Right kidney (tissue), 1 donor: ENCODE measurements at regions not wholly inside any gene's neighbourhood (a gene's known extent, or its start where the extent isn't known, plus 50 kb on each side); places are given as distances from the start of the nearest gene placed in this dataset.
A peak's percentile ranks its signal among the peaks of the same experiment; 100 is the strongest.
"Not testable (repeated sequence)": the region's sequence is repeated elsewhere in the genome, so short reads cannot be mapped to it uniquely, and the experiment has no call there.

Experiments used
- DNase-seq: peaks from one replicate; pipeline ENCODE4 v3.0.0-alpha.2; 2016

DNA sequence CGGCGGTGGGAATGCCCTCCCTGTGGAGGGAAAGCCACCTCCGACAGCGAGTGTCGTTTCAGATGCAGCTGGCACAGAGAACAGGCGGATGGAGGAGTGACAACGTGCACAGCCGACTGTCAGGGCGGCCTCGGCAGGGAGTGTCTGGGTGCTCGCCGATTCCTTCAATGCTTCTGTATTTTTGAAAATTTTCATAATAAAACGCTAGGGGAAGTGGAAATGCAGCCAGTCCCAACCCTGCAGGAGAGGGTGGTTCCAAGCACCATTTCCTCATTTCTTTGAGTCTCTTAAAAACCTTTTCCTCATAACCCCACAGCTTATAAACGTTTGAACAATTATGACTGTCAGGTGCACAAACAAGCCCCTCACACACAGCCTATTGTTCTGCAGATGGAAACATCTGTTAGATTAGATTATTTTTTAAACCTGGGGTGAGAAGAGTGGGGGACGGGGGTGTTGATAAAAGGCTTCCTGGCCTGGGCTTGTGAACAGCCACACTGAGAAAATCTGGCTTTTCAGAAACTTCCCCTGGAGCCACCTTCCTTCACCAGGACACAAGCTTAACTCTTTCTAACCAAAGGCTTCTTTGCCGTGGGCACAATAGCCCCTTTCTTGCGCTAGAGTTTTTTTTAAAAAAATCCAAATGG, 228.9 kb downstream of the ANKRD60 start:
- DNase-seq: no peak

GRCh38 chr20:57998981-57999464, 229.4 kb downstream of the ANKRD60 start:
- no peak for DNase-seq

DNA sequence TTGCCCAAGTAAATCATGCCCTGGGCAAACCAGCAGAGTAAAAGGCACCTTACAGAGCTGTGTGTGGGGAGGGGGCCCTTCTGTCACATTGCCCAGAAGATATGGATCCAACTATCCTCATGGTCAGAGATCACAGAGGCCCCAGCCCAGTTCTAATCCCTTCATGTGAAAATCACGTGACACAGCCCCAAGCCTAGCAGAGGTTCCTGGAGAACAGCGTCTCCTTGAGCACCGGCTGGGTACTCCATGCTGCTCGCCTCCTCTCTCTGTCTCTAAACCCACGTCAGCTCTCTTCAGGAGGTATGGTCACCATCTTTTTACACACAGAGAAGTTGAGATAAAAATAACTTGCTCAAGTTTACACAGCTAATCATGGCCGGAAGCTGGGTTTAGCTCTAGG, 230.2 kb downstream of the ANKRD60 start:
- DNase-seq: no peak

- DNase-seq: no peak
Observed at GRCh38 chr20:57996936-57997890, 231.2 kb downstream of the ANKRD60 start.

- DNase-seq: no peak
Observed at GRCh38 chr20:57996465-57996864, 232.0 kb downstream of the ANKRD60 start.

DNA sequence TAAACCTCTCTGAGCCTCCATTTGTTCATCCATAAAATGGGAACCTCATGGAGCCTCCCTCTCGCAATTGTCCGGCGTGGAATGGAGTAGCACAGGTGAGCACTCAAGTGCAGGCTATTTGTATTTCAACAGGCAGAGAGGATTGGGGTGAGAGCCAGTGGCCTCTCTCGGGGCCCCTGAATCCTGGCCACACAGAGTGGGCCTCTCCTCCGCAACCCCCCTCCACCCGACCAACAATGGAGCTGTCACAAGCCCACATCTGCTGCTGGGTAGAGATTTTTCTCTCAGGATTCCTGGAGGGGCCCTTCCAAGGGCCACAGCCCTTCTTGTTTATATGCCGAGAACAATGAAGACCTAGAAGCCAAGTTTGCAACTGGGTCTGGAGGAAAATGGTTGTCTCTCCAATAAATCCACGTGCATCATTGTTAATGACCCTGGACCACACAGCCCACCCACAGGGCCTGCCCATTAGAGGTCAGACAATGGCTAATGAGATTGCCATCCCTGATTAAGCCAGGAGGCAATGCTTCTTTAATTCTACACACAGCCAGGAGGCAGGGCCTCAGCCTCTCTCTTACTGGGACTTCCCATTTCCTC, 233.0 kb downstream of the ANKRD60 start:
- no peak for DNase-seq

GRCh38 chr20:57993716-57994431, 234.6 kb downstream of the ANKRD60 start:
- DNase-seq: no peak

DNA sequence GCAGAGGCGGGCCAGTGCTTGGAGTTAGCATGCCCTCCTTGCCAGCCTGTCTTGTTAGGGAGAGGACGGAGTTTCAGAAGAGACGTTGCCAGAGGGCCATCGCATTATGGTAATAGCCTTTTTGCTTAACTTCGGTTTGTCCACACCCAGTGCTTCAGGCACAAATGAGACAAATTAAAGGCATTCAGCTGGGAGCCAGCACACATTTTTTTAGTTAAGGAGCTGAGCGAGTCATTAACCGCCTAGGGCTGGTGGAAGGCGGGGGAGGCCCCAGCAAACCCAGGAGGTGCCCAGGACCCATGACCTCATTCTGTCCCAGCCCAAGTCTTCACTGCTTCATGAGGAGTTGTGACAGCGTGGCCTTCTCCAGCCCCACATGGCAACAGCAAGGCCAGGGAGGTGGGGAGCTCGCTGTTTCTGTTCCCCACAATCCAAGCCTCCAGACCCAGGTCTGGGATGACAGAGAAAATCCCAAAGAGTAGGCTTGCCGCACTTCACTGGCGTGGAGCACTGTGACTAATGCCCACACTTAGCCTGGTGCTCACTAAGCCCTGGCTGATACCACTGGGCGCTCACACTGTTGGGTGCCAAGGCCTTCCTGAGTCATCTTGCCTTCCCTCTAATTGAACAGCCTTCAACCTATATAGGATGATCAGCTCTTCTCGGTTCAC, 237.1 kb downstream of the ANKRD60 start:
- peak; percentile 26 for DNase-seq

DNA sequence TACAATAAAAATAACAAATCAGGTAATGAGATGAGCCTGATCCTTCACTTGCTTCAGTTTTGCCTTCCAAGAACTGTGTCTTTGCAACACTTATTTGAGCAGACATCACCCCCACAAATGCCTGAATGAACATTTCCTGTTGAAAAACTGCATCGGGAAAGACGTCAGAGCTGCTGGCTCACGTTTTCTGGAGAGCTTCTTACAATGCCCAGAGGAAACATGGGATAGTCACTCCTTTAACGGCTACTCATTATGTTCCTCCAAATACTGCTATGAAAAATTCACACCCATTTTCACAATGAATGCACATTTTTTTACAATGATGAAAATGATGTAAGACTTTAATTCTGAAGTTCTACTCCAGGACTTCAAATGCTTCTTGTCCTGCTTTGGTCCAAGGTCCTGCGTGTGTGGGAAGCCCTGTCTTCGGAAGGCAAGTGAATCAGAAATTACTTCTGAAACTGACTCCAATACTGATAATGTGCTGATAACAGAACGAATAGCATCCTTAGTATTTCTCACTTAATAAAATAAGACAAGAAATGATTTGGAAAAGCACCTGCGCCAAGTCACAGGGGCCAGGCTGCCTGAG, 238.0 kb downstream of the ANKRD60 start:
- no peak for DNase-seq

DNA sequence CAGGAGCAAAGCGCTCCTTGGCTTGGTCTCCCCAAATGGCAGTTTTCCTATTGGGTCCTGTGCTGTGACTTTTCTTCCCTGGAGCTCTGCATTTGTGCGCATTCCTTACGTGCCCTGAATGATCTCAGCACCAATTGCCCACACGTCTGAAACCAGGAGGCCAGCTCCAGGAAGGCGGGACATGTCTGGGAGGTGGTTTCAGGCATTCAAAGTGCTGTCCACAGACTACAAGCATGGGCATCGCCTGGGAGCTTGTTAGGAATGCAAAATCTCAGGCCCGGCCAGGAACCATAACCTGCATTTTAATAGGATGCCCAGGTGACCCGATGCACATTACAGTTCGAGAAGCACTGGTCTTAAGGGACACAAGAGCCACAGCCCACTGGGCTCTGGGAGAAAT, 239.6 kb downstream of the ANKRD60 start:
- no peak for DNase-seq

DNA sequence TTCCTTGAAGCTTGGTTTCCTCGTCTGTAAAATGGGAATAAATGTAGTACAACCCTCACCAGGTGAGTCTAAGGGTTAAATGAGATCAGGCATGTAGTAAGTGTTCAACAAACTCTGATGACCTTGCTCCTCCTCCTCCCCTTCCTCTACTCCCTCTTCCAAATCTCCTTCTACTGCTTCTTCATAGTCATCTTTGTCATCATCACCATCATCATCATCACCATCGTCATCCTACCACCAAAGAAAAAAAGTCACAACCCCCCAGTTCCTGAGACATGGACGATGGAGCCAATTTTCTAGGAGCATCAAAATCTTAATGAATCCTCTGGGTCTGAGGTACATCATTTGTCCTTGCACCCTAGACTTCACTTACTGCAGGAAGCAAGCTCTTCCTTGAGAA, 240.0 kb downstream of the ANKRD60 start:
- no peak for DNase-seq

DNA sequence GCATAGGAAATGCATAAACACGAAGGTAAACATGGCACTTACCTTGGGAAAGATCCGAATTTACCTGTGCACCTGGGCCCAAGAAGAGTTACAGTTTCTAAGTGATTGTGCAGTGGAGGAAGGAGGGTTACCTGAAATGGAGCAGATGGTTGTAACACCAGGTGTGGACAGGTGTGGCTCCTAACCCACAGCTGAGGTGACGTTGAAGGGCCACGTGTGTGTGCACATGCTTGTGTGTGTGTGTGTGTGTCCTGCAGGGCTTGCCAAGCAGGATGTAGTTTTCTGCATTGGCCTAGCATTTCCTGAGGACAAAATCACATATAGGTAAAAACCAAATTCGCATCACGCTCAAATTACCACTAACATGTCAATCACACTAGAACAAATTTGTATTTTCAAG, 240.8 kb downstream of the ANKRD60 start:
- DNase-seq: no peak

DNA sequence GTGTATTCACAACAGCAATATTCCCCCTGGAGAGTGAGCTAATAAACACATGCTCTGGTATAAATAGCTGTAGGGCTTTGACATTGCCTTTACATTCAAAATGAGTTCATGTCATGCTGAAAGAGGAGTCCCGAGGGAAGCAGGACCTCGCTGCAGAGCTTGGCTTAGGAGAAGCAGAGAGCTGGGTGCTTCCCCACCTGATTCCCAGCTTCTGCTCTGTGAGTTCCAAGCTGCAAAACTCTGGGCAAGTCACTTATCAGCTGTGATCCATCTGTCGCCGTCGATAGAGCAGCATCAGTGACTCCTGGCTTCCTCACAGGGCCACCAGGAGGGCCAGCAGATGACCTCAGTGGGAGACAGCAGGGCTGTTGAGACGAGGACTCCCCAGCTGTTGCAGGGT, 241.8 kb downstream of the ANKRD60 start:
- DNase-seq: no peak

DNA sequence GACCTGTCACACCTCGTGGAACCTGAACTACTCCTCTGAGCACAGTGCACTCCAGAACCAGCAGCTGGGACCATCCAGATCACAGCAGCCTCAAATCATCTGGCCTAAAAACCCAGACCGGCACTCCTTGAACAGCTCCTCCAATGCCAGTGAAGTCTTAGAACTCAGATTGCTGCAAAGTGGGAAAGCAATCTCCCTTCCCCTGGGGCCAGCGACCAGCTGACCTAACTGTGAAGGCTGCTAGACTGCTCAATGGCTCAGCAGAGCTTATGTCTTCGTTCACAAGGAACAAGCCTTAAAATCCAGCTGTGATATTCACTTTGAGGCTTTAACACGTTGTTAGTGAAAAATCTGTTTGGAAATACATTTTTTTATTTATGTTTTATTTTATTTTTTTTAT, 243.2 kb downstream of the ANKRD60 start:
- DNase-seq: no peak

DNA sequence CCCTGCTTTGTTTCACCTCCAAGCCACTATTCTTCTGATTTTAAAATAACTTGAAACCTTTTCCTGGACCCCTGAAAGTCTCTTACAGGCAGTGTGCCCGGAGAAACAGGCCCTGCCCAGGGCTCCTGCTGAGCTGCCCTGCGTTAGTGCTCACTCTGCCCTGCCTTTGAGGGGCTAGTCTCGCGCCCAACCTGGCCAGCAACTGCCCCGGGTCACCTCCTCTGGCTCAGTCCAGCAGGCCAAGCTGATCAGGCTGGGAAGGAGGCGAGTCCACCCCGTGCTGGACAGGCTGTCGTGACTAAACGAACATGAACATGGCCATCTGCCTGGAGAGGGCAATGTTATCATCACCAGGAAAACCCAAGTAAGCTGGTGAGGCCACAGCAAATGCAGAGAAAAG, 245.4 kb downstream of the ANKRD60 start:
- no peak for DNase-seq

GRCh38 chr20:57980506-57980905, 247.9 kb downstream of the ANKRD60 start:
- no peak for DNase-seq

DNA sequence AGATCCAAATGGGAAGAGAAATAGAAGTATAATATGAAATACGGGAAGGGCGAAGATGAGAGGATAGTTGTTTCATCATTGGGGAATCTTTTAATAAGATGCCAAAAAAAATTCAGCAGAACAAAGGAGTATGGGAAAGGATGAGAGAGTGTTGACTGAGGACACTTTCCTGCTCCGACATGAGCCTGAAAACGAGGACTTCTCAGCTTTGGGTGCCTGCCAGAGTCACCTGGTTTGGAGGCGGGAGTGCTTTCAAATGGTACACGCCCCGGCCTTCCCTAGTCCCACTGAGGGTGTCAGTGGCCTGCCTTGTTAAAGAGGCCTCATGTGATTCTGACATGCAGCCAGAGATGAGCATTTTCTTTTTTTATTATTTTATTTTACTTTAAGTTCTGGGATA, 250.9 kb downstream of the ANKRD60 start:
- DNase-seq: no peak

GRCh38 chr20:57977141-57977540, 251.3 kb downstream of the ANKRD60 start:
- DNase-seq: no peak

DNA sequence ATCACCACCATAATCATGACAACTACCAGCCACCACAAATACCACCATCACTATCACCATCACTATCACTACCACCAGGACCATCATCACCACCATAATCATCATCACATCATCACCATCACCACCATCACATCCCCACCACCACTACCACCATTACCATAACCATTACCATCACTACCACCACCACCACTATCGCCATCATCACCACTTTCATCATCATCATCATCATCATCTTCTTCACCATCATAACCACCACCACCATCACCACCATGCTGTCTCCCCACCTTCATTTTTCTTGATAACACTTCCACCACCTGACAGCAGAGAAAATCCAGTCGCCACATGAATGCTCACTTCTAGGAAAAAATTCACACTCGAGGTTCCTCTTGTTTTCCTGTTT, 253.6 kb downstream of the ANKRD60 start:
- no peak for DNase-seq

DNA sequence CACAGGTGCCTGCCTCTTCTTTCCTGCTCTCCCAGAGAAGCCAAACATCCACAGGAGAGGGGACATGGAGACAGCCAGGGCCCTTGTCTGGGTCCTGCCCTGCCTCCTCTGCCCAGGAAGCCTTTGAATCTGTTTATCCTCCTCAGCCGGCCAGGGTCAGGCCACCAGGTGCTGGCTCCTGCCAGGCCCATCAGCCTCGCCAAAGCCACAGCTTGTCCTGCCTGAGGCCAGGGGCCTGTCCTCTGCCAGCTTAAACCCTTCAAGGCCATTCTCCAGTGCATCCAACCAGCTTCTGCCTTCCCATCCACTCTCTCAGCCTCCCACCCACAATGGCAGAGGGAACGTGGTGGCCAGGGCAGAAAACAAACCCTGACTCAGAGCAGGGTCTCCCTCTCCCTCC, 254.6 kb downstream of the ANKRD60 start:
- no peak for DNase-seq

GRCh38 chr20:57971583-57971982, 256.9 kb downstream of the ANKRD60 start:
- DNase-seq: not testable (repeated sequence)

DNA sequence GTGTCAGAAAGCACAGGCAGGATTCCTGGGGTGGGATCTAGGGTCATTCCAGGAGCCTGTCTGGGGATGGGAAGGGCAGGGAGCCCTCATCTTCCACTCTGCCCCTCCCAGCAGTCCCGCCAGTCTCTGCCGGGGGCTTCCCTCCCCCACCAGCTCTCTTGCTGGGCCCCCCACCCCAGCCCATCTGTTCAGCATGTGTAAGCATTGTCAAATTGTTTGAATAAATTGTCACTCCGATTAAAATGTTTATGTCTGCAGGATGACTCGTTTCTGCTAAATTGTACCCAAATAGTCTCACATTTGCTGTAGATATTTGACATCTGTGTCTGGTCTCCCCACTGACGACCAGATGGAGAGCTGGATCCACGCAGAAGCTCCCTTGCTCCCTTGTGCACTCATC, 257.6 kb downstream of the ANKRD60 start:
- DNase-seq: no peak
